ENCODE measurements at regions not wholly inside any gene's neighbourhood (a gene's known extent, or its start where the extent isn't known, plus 50 kb on each side); places are given as distances from the start of the nearest gene placed in this dataset.

DNA sequence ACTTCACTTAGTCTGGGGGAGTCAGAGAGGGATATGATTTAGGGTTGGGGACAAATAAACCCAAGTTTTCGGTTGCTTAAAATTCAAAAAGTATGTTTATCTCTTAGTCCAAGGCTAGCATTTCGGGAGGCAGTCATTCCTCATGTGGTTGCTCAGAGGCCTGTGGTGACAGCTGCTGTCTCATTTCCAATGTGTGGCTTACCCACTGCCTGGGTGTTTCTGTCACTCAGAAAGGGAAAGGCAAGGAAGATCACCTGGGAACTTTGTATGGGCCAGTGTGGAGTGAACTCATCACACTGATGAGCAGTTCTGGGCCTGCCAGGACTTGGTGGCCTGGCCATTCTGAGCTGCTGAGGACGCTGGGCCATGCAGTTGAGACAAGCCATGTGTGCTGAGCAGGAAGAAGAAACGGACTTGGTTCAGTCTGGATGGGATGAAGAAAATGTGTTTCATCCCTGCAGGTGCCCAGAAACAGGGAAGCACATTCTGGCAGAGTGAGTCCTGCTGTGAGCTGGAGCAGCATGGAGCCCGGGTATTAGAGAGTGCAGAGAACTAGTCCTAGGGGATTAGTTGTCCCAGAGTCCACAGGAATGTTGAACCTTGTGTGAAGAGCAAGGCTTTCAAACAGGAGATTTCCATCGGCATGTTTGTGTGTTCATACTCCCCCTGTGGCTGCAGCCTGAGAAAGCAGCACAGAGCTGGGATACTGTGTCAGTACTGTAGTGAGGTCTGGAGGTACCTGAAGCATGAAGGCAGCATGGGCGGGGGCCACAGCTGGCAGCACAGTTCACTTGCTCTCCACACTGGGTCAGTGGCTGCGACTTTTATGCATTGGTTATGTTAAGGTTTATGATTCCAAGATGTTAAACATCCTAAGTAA is 211.1 kb upstream of the IGFBP3 start:
- TF ChIP-seq, protein P1, sequence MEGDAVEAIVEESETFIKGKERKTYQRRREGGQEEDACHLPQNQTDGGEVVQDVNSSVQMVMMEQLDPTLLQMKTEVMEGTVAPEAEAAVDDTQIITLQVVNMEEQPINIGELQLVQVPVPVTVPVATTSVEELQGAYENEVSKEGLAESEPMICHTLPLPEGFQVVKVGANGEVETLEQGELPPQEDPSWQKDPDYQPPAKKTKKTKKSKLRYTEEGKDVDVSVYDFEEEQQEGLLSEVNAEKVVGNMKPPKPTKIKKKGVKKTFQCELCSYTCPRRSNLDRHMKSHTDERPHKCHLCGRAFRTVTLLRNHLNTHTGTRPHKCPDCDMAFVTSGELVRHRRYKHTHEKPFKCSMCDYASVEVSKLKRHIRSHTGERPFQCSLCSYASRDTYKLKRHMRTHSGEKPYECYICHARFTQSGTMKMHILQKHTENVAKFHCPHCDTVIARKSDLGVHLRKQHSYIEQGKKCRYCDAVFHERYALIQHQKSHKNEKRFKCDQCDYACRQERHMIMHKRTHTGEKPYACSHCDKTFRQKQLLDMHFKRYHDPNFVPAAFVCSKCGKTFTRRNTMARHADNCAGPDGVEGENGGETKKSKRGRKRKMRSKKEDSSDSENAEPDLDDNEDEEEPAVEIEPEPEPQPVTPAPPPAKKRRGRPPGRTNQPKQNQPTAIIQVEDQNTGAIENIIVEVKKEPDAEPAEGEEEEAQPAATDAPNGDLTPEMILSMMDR (IDR thresholded peaks at IDR 0.05; ENCODE audit: insufficient read depth, low read depth, low read length), result no peak
- no peak for TF ChIP-seq EZH2 (IDR thresholded peaks at IDR 0.05; ENCODE audit: insufficient read depth, low read length)
